ENCODE measurements at regions not wholly inside any gene's neighbourhood (a gene's known extent, or its start where the extent isn't known, plus 50 kb on each side); places are given as distances from the start of the nearest gene placed in this dataset.

- Histone ChIP-seq H3K4me1 (ENCODE audit: control insufficient read depth, insufficient read depth, low read length) (no peaks in the 10 kb centered on the region), H3K27me3 (ENCODE audit: control insufficient read depth, insufficient read depth, low read length) (no peaks in the 10 kb centered on the region), H3K9me3 (ENCODE audit: control insufficient read depth, insufficient read depth, low read depth, low read length) (no peaks in the 10 kb centered on the region), H3K4me3 (ENCODE audit: low read depth in 2 of 2, low read length in 2 of 2) (no peak overlapping the region), H3K27ac (ENCODE audit: low read length) (no peak overlapping the region), H3K36me3 (ENCODE audit: control insufficient read depth, insufficient read depth, low read length) (no peaks in the 10 kb centered on the region)
- no peak for TF ChIP-seq POLR2AphosphoS5 (IDR thresholded peaks at IDR 0.05; ENCODE audit: low read depth, low read length)
- CTCF ChIA-PET = no interaction called here
- ATAC-seq (no peak), DNase-seq (ENCODE audit: low read depth, low spot score) (no peak)
- no TSS peak for BruUV-seq (replicated peaks)
- in situ Hi-C loops (cut with HindIII; ENCODE audit: low pct_unique_long_range_greater_than_20kb, low sequenced_read_pairs) = no loop called here
- POLR2A ChIA-PET = no interaction called here
- intact Hi-C loops (cut with micrococcal nuclease; ENCODE audit: unreplicated experiment) = no loop called here
Measured at GRCh38 chr6:78131521-78131920, 478.7 kb downstream of the MEI4 start.

- no peak for DNase-seq (ENCODE audit: low read depth, low spot score)
- Histone ChIP-seq H3K9me3 (ENCODE audit: control insufficient read depth, insufficient read depth, low read depth, low read length) (no peaks in the 10 kb centered on the region), H3K4me1 (ENCODE audit: control insufficient read depth, insufficient read depth, low read length) (no peaks in the 10 kb centered on the region), H3K4me3 (ENCODE audit: low read depth in 2 of 2, low read length in 2 of 2) (no peak overlapping the region), H3K36me3 (ENCODE audit: control insufficient read depth, insufficient read depth, low read length) (no peaks in the 10 kb centered on the region), H3K27ac (ENCODE audit: low read length) (no peak overlapping the region), H3K27me3 (ENCODE audit: control insufficient read depth, insufficient read depth, low read length) (no peaks in the 10 kb centered on the region)
- ChIA-PET CTCF (no interaction called here), POLR2A (no interaction called here)
- no peak for ATAC-seq
- TF ChIP-seq SIN3A (IDR thresholded peaks at IDR 0.05; ENCODE audit: borderline replicate concordance, insufficient read depth, low read depth, low read length) = no peak
- no peak for TF ChIP-seq POLR2AphosphoS5 (IDR thresholded peaks at IDR 0.05; ENCODE audit: low read depth, low read length)
- TF ChIP-seq TCF7L2 (IDR thresholded peaks at IDR 0.05; ENCODE audit: low read depth, low read length) = no peak
- in situ Hi-C loops (cut with HindIII; ENCODE audit: low pct_unique_long_range_greater_than_20kb, low sequenced_read_pairs) = no loop called here
- intact Hi-C loops (cut with micrococcal nuclease; ENCODE audit: unreplicated experiment) = no loop called here
- BruUV-seq (replicated peaks) = no TSS peak
Measured at GRCh38 chr6:78132671-78133410, 480.0 kb downstream of the MEI4 start.

- intact Hi-C loops (cut with micrococcal nuclease; ENCODE audit: unreplicated experiment) (no loop called here), in situ Hi-C loops (cut with HindIII; ENCODE audit: low pct_unique_long_range_greater_than_20kb, low sequenced_read_pairs) (no loop called here)
- Histone ChIP-seq H3K27ac (ENCODE audit: low read length) (no peak overlapping the region), H3K27me3 (ENCODE audit: control insufficient read depth, insufficient read depth, low read length) (no peaks in the 10 kb centered on the region), H3K4me3 (ENCODE audit: low read depth in 2 of 2, low read length in 2 of 2) (no peak overlapping the region), H3K4me1 (ENCODE audit: control insufficient read depth, insufficient read depth, low read length) (no peaks in the 10 kb centered on the region), H3K9me3 (ENCODE audit: control insufficient read depth, insufficient read depth, low read depth, low read length) (no peaks in the 10 kb centered on the region), H3K36me3 (ENCODE audit: control insufficient read depth, insufficient read depth, low read length) (no peaks in the 10 kb centered on the region)
- ChIA-PET POLR2A (no interaction called here), CTCF (no interaction called here)
- DNase-seq (ENCODE audit: low read depth, low spot score) (no peak), ATAC-seq (no peak)
- BruUV-seq (replicated peaks) = no TSS peak
- TF ChIP-seq REST (IDR thresholded peaks at IDR 0.05; ENCODE audit: insufficient read depth in 1 of 2, low read depth in 2 of 2, low read length in 1 of 2) (no peak), POLR2AphosphoS5 (IDR thresholded peaks at IDR 0.05; ENCODE audit: low read depth, low read length) (no peak), TCF7L2 (IDR thresholded peaks at IDR 0.05; ENCODE audit: low read depth, low read length) (no peak), CTCF (IDR thresholded peaks at IDR 0.05) (no peak), SIN3A (IDR thresholded peaks at IDR 0.05; ENCODE audit: borderline replicate concordance, insufficient read depth, low read depth, low read length) (no peak)
Measured at GRCh38 chr6:78150425-78150824, 497.6 kb downstream of the MEI4 start.

All from Panc1 (cell line).